ENCODE measurements at regions not wholly inside any gene's neighbourhood (a gene's known extent, or its start where the extent isn't known, plus 50 kb on each side); places are given as distances from the start of the nearest gene placed in this dataset.

DNA sequence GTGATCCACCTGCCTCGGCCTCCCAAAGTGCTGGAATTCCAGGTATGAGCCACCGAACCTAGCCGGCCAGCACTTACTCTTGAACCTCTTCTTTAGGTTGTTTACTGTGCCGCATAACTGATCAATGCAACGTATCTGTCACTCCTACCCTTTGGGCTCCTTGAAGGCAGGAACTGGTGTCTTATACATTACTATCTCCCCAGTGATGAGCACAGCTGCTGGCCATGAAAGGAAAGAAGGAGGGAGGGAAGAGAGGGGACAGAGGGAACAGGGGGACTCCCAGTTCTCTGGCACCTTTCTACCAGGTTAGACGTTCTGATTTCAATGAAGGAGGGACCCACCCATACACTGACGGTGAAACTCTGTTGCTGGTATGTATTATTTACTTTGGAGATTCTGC is 111.8 kb upstream of the NANOS1 start:
- no peak for ATAC-seq (replicated peaks; ENCODE audit: extremely low read depth, poor library complexity, severe bottlenecking)
- no peaks in the 10 kb centered on the region for H3K36me3 Mint-ChIP-seq (ENCODE audit: insufficient read depth)
- H3K27me3 Mint-ChIP-seq, result peaks cover 56% of the 10 kb centered on the region

DNA sequence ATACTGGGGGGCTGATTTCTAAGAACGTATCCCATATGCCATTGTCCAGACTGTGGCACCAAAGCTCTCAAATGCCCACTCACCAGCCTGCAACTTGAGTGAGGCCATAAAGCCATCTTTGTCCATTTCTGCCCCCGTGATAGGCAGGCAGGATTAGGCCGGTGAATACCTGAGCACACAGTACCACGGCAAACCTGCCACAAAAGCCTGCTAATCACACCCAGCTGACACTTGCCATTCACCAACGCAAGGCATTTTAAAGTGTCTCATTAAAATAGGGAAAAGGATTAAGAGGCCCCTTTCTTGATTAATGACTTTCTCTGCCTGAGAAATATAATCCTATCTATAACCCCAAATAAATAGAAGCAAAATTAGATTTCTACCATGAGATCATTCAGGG is 111.4 kb upstream of the NANOS1 start:
- H3K36me3 Mint-ChIP-seq (ENCODE audit: insufficient read depth), result no peaks in the 10 kb centered on the region
- DNase-seq (ENCODE audit: low spot score in 2 of 2) (no peak), ATAC-seq (replicated peaks; ENCODE audit: extremely low read depth, poor library complexity, severe bottlenecking) (no peak)
- no peak overlapping the region for H3K27ac Mint-ChIP-seq (ENCODE audit: low read depth)
- H3K4me3 Mint-ChIP-seq, result no peak overlapping the region
- no peaks in the 10 kb centered on the region for H3K9me3 Mint-ChIP-seq
- peaks cover 52% of the 10 kb centered on the region for H3K27me3 Mint-ChIP-seq
- no peaks in the 10 kb centered on the region for H3K4me1 Mint-ChIP-seq

More for the DNA sequence above, 111.8 kb upstream of the NANOS1 start:
- no peaks in the 10 kb centered on the region for H3K9me3 Mint-ChIP-seq
- H3K4me3 Mint-ChIP-seq, result no peak overlapping the region
- no peaks in the 10 kb centered on the region for H3K4me1 Mint-ChIP-seq
- DNase-seq (ENCODE audit: low spot score in 2 of 2), result no peak
- no peak overlapping the region for H3K27ac Mint-ChIP-seq (ENCODE audit: low read depth)

GRCh38 chr10:118918587-118918986 is 110.9 kb upstream of the NANOS1 start:
- Mint-ChIP-seq H3K27me3 (peaks cover 49% of the 10 kb centered on the region), H3K27ac (ENCODE audit: low read depth) (no peak overlapping the region)

GRCh38 chr10:118920206-118920605 is 109.3 kb upstream of the NANOS1 start:
- ATAC-seq (replicated peaks; ENCODE audit: extremely low read depth, poor library complexity, severe bottlenecking) (no peak), DNase-seq (ENCODE audit: low spot score in 2 of 2) (no peak)
- Mint-ChIP-seq H3K4me1 (no peaks in the 10 kb centered on the region), H3K27me3 (peaks cover 47% of the 10 kb centered on the region), H3K27ac (ENCODE audit: low read depth) (no peak overlapping the region), H3K36me3 (ENCODE audit: insufficient read depth) (no peaks in the 10 kb centered on the region), H3K4me3 (no peak overlapping the region), H3K9me3 (no peaks in the 10 kb centered on the region)

More at GRCh38 chr10:118918587-118918986, 110.9 kb upstream of the NANOS1 start:
- Mint-ChIP-seq H3K4me3 (no peak overlapping the region), H3K9me3 (no peaks in the 10 kb centered on the region), H3K36me3 (ENCODE audit: insufficient read depth) (no peaks in the 10 kb centered on the region), H3K4me1 (no peaks in the 10 kb centered on the region)
- no peak for ATAC-seq (replicated peaks; ENCODE audit: extremely low read depth, poor library complexity, severe bottlenecking)
- no peak for DNase-seq (ENCODE audit: low spot score in 2 of 2)

- no peaks in the 10 kb centered on the region for H3K4me1 Mint-ChIP-seq
- no peak overlapping the region for H3K27ac Mint-ChIP-seq (ENCODE audit: low read depth)
- DNase-seq (ENCODE audit: low spot score in 2 of 2) (no peak), ATAC-seq (replicated peaks; ENCODE audit: extremely low read depth, poor library complexity, severe bottlenecking) (no peak)
- no peaks in the 10 kb centered on the region for H3K36me3 Mint-ChIP-seq (ENCODE audit: insufficient read depth)
- H3K4me3 Mint-ChIP-seq, result no peak overlapping the region
- no peaks in the 10 kb centered on the region for H3K9me3 Mint-ChIP-seq
- H3K27me3 Mint-ChIP-seq, result peaks cover 42% of the 10 kb centered on the region
These were observed 107.3 kb upstream of the NANOS1 start for GRCh38 chr10:118922226-118922625.

GRCh38 chr10:118922972-118923371 is 106.5 kb upstream of the NANOS1 start:
- no peak for DNase-seq (ENCODE audit: low spot score in 2 of 2)

DNA sequence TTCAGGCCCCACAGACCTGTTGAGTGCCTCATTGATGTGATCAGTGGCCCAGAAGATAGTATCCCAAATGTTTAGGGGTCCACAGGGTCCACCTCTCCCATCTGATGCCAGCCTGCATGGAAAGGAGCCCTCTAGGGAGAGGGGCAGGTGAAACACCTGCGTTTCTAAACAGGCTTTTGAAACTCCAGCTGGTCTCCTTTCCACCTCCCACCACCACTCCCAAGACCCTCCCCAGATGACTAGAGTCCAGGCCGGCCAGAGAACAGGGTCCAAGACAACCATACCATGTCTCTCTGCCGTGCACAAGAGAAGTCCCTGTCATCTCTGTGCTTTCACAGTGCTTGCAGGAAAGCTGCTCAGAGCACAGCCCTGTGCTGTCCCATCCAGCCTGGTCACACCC is 105.0 kb upstream of the NANOS1 start:
- ATAC-seq (replicated peaks; ENCODE audit: extremely low read depth, poor library complexity, severe bottlenecking) (no peak), DNase-seq (ENCODE audit: low spot score in 2 of 2) (no peak)
- no peak overlapping the region for H3K27ac Mint-ChIP-seq (ENCODE audit: low read depth)
- H3K9me3 Mint-ChIP-seq, result no peaks in the 10 kb centered on the region
- H3K4me1 Mint-ChIP-seq, result no peaks in the 10 kb centered on the region
- no peaks in the 10 kb centered on the region for H3K36me3 Mint-ChIP-seq (ENCODE audit: insufficient read depth)
- H3K27me3 Mint-ChIP-seq, result peaks cover 42% of the 10 kb centered on the region
- no peak overlapping the region for H3K4me3 Mint-ChIP-seq

More at GRCh38 chr10:118922972-118923371, 106.5 kb upstream of the NANOS1 start:
- Mint-ChIP-seq H3K27ac (ENCODE audit: low read depth) (no peak overlapping the region), H3K27me3 (peaks cover 42% of the 10 kb centered on the region), H3K4me3 (no peak overlapping the region), H3K36me3 (ENCODE audit: insufficient read depth) (no peaks in the 10 kb centered on the region), H3K9me3 (no peaks in the 10 kb centered on the region), H3K4me1 (no peaks in the 10 kb centered on the region)
- no peak for ATAC-seq (replicated peaks; ENCODE audit: extremely low read depth, poor library complexity, severe bottlenecking)

DNA sequence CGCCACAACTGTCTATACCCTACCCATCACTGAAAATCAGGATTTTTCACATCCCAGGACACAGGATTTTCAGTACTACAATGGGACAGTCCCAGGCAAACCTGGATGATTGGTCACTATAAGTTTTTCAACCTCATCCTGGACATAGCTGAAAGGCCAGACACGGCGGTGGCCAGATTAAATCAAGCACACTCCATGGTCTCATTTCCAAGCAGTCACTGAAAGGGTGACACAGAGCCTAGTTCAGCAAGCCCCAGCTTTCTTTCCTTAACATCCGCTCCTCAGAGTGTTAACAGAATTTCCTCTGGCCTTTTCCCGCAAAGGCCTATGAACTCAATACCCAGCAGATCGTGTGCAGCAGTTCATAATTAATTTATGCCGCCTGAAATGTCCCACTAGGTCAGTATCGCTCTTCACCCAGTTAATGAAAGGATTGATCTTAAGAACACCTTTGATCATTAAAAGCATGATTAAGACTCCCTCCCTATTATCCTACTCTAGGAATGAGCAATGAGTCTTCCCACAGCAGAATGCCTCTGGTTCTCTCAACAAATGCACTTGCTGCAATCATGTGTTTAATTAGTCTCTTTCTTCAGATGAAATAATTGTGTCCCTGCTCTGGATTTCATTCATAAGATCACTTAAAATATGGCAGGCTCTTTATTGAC is 104.0 kb upstream of the NANOS1 start:
- Mint-ChIP-seq H3K27me3 (peaks cover 39% of the 10 kb centered on the region), H3K36me3 (ENCODE audit: insufficient read depth) (no peaks in the 10 kb centered on the region), H3K4me3 (no peak overlapping the region), H3K4me1 (no peaks in the 10 kb centered on the region), H3K9me3 (peaks cover 4% of the 10 kb centered on the region), H3K27ac (ENCODE audit: low read depth) (no peak overlapping the region)
- ATAC-seq (replicated peaks; ENCODE audit: extremely low read depth, poor library complexity, severe bottlenecking) (no peak), DNase-seq (ENCODE audit: low spot score in 2 of 2) (no peak)

GRCh38 chr10:118926072-118926417 is 103.5 kb upstream of the NANOS1 start:
- H3K9me3 Mint-ChIP-seq, result peaks cover 9% of the 10 kb centered on the region
- peaks cover 34% of the 10 kb centered on the region for H3K27me3 Mint-ChIP-seq
- DNase-seq (ENCODE audit: low spot score in 2 of 2) (no peak), ATAC-seq (replicated peaks; ENCODE audit: extremely low read depth, poor library complexity, severe bottlenecking) (no peak)
- no peaks in the 10 kb centered on the region for H3K4me1 Mint-ChIP-seq
- H3K27ac Mint-ChIP-seq (ENCODE audit: low read depth), result no peak overlapping the region
- H3K4me3 Mint-ChIP-seq, result no peak overlapping the region
- H3K36me3 Mint-ChIP-seq (ENCODE audit: insufficient read depth), result no peaks in the 10 kb centered on the region

DNA sequence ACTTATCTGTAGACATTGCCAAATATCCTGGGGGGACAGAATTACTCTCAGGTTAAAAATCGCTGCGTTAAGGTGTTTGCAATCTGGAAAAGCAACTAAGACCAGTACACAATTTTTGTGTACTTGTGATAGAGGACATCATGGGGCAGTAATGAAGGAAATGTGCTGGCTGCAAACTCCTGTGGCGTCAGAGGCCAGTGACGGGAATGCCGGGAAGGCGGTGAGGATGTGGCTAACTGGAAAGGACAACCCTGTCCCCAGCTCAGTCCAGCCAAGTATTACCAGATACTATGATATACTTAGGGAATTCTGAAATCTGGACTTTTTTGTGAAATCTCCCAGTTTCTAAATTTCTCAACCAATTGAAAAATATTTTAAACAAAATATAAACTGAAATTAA is 103.1 kb upstream of the NANOS1 start:
- H3K27ac Mint-ChIP-seq (ENCODE audit: low read depth), result no peak overlapping the region
- no peak overlapping the region for H3K4me3 Mint-ChIP-seq
- peaks cover 13% of the 10 kb centered on the region for H3K9me3 Mint-ChIP-seq
- H3K27me3 Mint-ChIP-seq, result peaks cover 30% of the 10 kb centered on the region
- H3K4me1 Mint-ChIP-seq, result no peaks in the 10 kb centered on the region
- H3K36me3 Mint-ChIP-seq (ENCODE audit: insufficient read depth), result no peaks in the 10 kb centered on the region
- no peak for DNase-seq (ENCODE audit: low spot score in 2 of 2)
- ATAC-seq (replicated peaks; ENCODE audit: extremely low read depth, poor library complexity, severe bottlenecking), result no peak

DNA sequence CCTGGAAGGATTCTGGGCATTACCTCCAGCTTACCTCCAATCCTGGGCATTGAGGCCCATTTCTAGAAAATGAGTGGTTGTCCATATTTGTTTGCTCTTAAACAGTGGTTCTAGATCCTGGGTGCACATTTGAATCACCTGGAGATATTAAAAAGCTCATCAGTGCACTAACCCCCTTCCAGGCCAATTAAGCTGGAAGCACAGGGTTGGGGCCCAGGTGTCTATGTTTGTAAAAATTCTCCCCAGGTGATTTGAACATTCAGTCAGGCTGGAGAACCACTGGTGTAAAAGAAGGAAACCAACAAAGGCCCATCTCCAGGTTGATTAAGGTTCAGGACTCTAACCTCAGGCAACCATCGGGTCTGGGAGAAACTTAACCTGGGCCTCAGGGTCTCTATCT is 102.6 kb upstream of the NANOS1 start:
- Mint-ChIP-seq H3K4me3 (no peak overlapping the region), H3K27ac (ENCODE audit: low read depth) (no peak overlapping the region), H3K27me3 (peaks cover 25% of the 10 kb centered on the region)

GRCh38 chr10:118927321-118927720 is 102.2 kb upstream of the NANOS1 start:
- ATAC-seq (replicated peaks; ENCODE audit: extremely low read depth, poor library complexity, severe bottlenecking) (no peak), DNase-seq (ENCODE audit: low spot score in 2 of 2) (no peak)
- peaks cover 21% of the 10 kb centered on the region for H3K27me3 Mint-ChIP-seq
- H3K27ac Mint-ChIP-seq (ENCODE audit: low read depth), result no peak overlapping the region
- H3K4me3 Mint-ChIP-seq, result no peak overlapping the region
- H3K4me1 Mint-ChIP-seq, result no peaks in the 10 kb centered on the region
- no peaks in the 10 kb centered on the region for H3K36me3 Mint-ChIP-seq (ENCODE audit: insufficient read depth)
- H3K9me3 Mint-ChIP-seq, result peaks cover 16% of the 10 kb centered on the region

More for the DNA sequence above, 102.6 kb upstream of the NANOS1 start:
- H3K9me3 Mint-ChIP-seq, result peaks cover 16% of the 10 kb centered on the region
- no peak for ATAC-seq (replicated peaks; ENCODE audit: extremely low read depth, poor library complexity, severe bottlenecking)
- H3K4me1 Mint-ChIP-seq, result no peaks in the 10 kb centered on the region
- DNase-seq (ENCODE audit: low spot score in 2 of 2), result no peak
- H3K36me3 Mint-ChIP-seq (ENCODE audit: insufficient read depth), result no peaks in the 10 kb centered on the region

DNA sequence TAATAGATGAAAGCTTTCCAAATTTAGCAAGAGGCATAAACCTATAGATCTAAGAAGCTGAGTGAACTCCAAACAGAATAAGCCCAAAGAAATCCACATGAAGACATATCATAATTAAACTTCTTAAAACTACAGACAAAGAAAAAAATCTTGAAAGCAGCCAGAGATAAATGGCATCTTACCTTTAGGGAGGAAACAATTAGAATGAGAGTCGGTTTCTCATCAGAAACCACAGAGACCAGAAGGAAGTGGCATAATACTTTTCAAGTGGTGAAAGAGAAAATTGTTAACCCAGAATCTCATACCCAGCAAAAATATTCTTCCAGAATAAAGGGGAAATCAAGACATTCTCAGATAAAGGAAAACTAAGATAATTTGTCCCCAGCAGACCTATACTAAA is 98.9 kb upstream of the NANOS1 start:
- DNase-seq (ENCODE audit: low spot score in 2 of 2), result no peak
- no peak for ATAC-seq (replicated peaks; ENCODE audit: extremely low read depth, poor library complexity, severe bottlenecking)
- no peaks in the 10 kb centered on the region for H3K4me1 Mint-ChIP-seq
- H3K36me3 Mint-ChIP-seq (ENCODE audit: insufficient read depth), result no peaks in the 10 kb centered on the region
- peaks cover 23% of the 10 kb centered on the region for H3K9me3 Mint-ChIP-seq
- no peak overlapping the region for H3K27ac Mint-ChIP-seq (ENCODE audit: low read depth)
- H3K27me3 Mint-ChIP-seq, result peaks cover 38% of the 10 kb centered on the region
- no peak overlapping the region for H3K4me3 Mint-ChIP-seq

All from central memory CD8-positive, alpha-beta T cell (primary cell).